HUDEP-2 (cell line): ENCODE measurements at regions not wholly inside any gene's neighbourhood (a gene's known extent, or its start where the extent isn't known, plus 50 kb on each side); places are given as distances from the start of the nearest gene placed in this dataset.

Experiments
- DNase-seq, 76 experiments: peaks; one replicate each; lab custom pipeline; 2025; ENCODE audit not compliant: unreplicated experiment in 76 of 76; lab: John Stamatoyannopoulos, UW

GRCh38 chr1:55860798-55861519, 645.8 kb upstream of the USP24 start:
- DNase-seq, result no peak

GRCh38 chr1:55860326-55860725, 645.2 kb upstream of the USP24 start:
- no peak for DNase-seq

GRCh38 chr1:55854911-55855310, 639.7 kb upstream of the USP24 start:
- DNase-seq, result no peak

- no peak for DNase-seq
Observed at GRCh38 chr1:55848906-55849305, 633.7 kb upstream of the USP24 start.

- no peak for DNase-seq
Observed at GRCh38 chr1:55846051-55846450, 630.9 kb upstream of the USP24 start.

GRCh38 chr1:55844322-55844721, 629.2 kb upstream of the USP24 start:
- no peak for DNase-seq

- no peak for DNase-seq
Observed at GRCh38 chr1:55839626-55840025, 624.5 kb upstream of the USP24 start.

- no peak for DNase-seq
Observed at GRCh38 chr1:55839221-55839620, 624.1 kb upstream of the USP24 start.

GRCh38 chr1:55836086-55836485, 620.9 kb upstream of the USP24 start:
- no peak for DNase-seq

- no peak for DNase-seq
Observed at GRCh38 chr1:55833529-55834091, 618.4 kb upstream of the USP24 start.

GRCh38 chr1:55831759-55832158, 616.6 kb upstream of the USP24 start:
- DNase-seq, result no peak

- DNase-seq, result no peak
Observed at GRCh38 chr1:55828044-55828443, 612.9 kb upstream of the USP24 start.

GRCh38 chr1:55827350-55827749, 612.2 kb upstream of the USP24 start:
- no peak for DNase-seq

GRCh38 chr1:55826381-55827080, 611.4 kb upstream of the USP24 start:
- no peak for DNase-seq

- no peak for DNase-seq
Observed at GRCh38 chr1:55825461-55825860, 610.3 kb upstream of the USP24 start.

GRCh38 chr1:55824251-55824640, 609.1 kb upstream of the USP24 start:
- no peak for DNase-seq

GRCh38 chr1:55823541-55824250, 608.5 kb upstream of the USP24 start:
- DNase-seq, result no peak

GRCh38 chr1:55822891-55823290, 607.7 kb upstream of the USP24 start:
- no peak for DNase-seq

GRCh38 chr1:55821234-55821633, 606.1 kb upstream of the USP24 start:
- DNase-seq, result no peak

- no peak for DNase-seq
Observed at GRCh38 chr1:55820501-55820900, 605.3 kb upstream of the USP24 start.

GRCh38 chr1:55819011-55819410, 603.8 kb upstream of the USP24 start:
- no peak for DNase-seq
